ENCODE measurements at regions not wholly inside any gene's neighbourhood (a gene's known extent, or its start where the extent isn't known, plus 50 kb on each side); places are given as distances from the start of the nearest gene placed in this dataset.

DNA sequence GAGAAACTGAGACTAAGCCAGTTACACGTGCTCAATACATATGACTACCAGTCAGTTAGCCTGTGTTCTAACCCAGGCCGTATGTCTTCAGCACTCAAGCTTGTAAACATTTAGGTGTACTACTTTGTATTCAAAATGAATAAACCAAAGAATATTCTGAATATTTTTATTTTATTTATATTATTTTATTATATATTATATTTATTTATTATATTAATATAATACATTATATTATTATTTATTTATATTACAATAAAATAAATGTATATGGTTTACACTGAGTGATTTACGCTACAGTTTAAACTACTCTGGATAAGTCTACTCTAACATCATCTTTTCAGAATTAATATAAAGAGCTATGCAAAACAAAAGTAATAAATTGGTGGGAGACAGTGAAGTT is 691.5 kb downstream of the CENPC start:
- TF ChIP-seq CTCF (IDR thresholded peaks at IDR 0.05) (no peak), POLR2A (IDR thresholded peaks at IDR 0.05) (no peak), EP300 (IDR thresholded peaks at IDR 0.05) (no peak)

All from ovary (tissue), 3 donors.